Endodermal cell (in vitro differentiated cells): ENCODE measurements at regions not wholly inside any gene's neighbourhood (a gene's known extent, or its start where the extent isn't known, plus 50 kb on each side); places are given as distances from the start of the nearest gene placed in this dataset.

Experiments used
- DNase-seq: peaks from one replicate; pipeline ENCODE4 v3.0.0-alpha.2; 2017
- H3K27ac ChIP-seq: 2 replicates; pipeline ENCODE4 v1.5.1; 2013; ENCODE audit warnings: mild to moderate bottlenecking, low read depth, low read length, moderate library complexity
- H3K27me3 ChIP-seq: 2 replicates; pipeline ENCODE4 v1.6.1; 2013; ENCODE audit warnings: mild to moderate bottlenecking, low read length, moderate library complexity; ENCODE audit not compliant: insufficient read depth, control insufficient read depth, poor library complexity, severe bottlenecking
- H3K36me3 ChIP-seq: 2 replicates; pipeline ENCODE4 v1.7.0; 2013; ENCODE audit warnings: mild to moderate bottlenecking, low read length, moderate library complexity; ENCODE audit not compliant: control insufficient read depth, insufficient read depth
- H3K4me1 ChIP-seq: one replicate; pipeline ENCODE4 v1.7.0; 2013; ENCODE audit warnings: low read length; ENCODE audit not compliant: control insufficient read depth, insufficient read depth
- H3K4me3 ChIP-seq: 2 replicates; pipeline ENCODE4 v1.5.1; 2013; ENCODE audit warnings: mild to moderate bottlenecking, low read length, moderate library complexity
- H3K9ac ChIP-seq: 2 replicates; pipeline ENCODE4 v1.6.1; 2013; ENCODE audit warnings: mild to moderate bottlenecking, low read length, moderate library complexity; ENCODE audit not compliant: poor library complexity, severe bottlenecking; ENCODE audit errors: extremely low read depth
- H3K9me3 ChIP-seq: 2 replicates; pipeline ENCODE4 v1.6.1; 2013; ENCODE audit warnings: mild to moderate bottlenecking, low read length, moderate library complexity; ENCODE audit not compliant: control insufficient read depth
- H3K27ac Mint-ChIP-seq: 2 replicates; pipeline ENCODE4 v1.8.0; 2020; ENCODE audit warnings: mixed read lengths
- H3K27me3 Mint-ChIP-seq: 2 replicates; pipeline ENCODE4 v1.8.0; 2021; ENCODE audit warnings: mild to moderate bottlenecking, mixed read lengths; ENCODE audit not compliant: insufficient read depth
- H3K36me3 Mint-ChIP-seq: 2 replicates; pipeline ENCODE4 v1.8.0; 2020; ENCODE audit warnings: low read depth, mixed read lengths
- H3K4me1 Mint-ChIP-seq: 2 replicates; pipeline ENCODE4 v1.8.0; 2020; ENCODE audit warnings: mixed read lengths
- H3K4me3 Mint-ChIP-seq: 2 replicates; pipeline ENCODE4 v1.8.0; 2020; ENCODE audit warnings: mild to moderate bottlenecking, moderate library complexity, mixed read lengths
- H3K9me3 Mint-ChIP-seq: 2 replicates; pipeline ENCODE4 v1.8.0; 2020; ENCODE audit warnings: mild to moderate bottlenecking, mixed read lengths
- CTCF ChIP-seq: fragments of 200-600 bp; sonication (generic); conservative IDR thresholded peaks from 2 replicates; pipeline ENCODE4 v1.5.0; 2021; ENCODE audit warnings: antibody characterized with exemption, mild to moderate bottlenecking
- WGBS, 2 experiments: methylation state at CpG; one replicate each; pipeline versions ENCODE4 v1.1.5 to v1.1.7; 2013; ENCODE audit warnings: missing lambda C conversion rate in 2 of 2, mixed read lengths in 1 of 2; ENCODE audit not compliant: insufficient coverage in 1 of 2, insufficient read length in 1 of 2; 5-methylcytosine and 5-hydroxymethylcytosine counted together

DNA sequence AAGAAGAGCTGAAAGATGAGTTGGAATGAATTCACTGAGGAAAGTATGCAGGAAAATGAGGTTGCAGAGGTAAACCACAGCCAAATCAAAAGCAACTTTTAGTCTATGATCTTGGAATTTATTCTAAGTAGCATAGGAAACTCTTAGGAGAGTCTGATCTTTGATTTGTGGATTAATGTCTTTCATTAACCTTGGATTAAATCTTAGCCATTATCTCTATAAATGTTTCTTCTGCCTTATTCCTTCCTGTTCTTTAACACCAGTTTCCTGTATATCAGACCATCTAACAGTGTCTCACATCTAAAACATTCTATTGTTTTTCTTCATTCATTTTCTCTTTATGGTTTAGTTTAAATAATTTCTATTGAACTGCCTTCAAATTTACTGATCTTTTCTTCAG lies 187.2 kb upstream of the ANKRD55 start:
- Histone ChIP-seq H3K9me3 (peaks cover 22% of the 10 kb centered on the region), H3K4me3 (no peak overlapping the region), H3K27me3 (no peaks in the 10 kb centered on the region), H3K9ac (no peak overlapping the region), H3K4me1 (no peaks in the 10 kb centered on the region), H3K36me3 (no peaks in the 10 kb centered on the region), H3K27ac (no peak overlapping the region)
- Mint-ChIP-seq H3K27me3 (no peaks in the 10 kb centered on the region), H3K4me3 (no peak overlapping the region), H3K27ac (no peak overlapping the region), H3K4me1 (no peaks in the 10 kb centered on the region), H3K9me3 (peaks cover 6% of the 10 kb centered on the region), H3K36me3 (no peaks in the 10 kb centered on the region)
- no peak for TF ChIP-seq CTCF
- DNase-seq: no peak

DNA sequence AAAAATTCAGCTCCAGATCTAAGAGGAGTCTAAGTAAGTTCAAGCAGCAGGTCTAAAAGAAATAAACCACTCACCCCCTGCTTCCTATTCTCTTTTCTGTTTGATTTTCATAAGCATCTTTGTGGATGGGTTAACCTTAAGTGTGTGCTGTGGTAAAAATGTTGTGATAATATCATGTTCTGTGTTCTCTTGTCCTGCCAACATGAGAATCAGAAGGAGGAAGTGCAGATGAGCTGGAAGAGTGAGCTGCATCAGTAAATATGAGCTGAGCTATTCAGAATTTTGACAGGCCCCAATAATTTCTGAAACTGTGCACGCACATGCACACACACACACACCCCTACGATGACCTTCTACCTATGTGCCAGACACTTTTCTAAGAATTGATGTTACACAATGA lies 186.5 kb upstream of the ANKRD55 start:
- WGBS, 2 experiments: 90% methylated on average over 2 of the region's 2 CpGs; no CpG with 5 or more reads in 1 of the 2 experiments
- TF ChIP-seq CTCF: no peak
- Mint-ChIP-seq H3K9me3 (peaks cover 6% of the 10 kb centered on the region), H3K4me1 (no peaks in the 10 kb centered on the region), H3K27me3 (no peaks in the 10 kb centered on the region), H3K27ac (no peak overlapping the region), H3K4me3 (no peak overlapping the region), H3K36me3 (no peaks in the 10 kb centered on the region)
- H3K36me3 ChIP-seq: no peaks in the 10 kb centered on the region
- H3K27ac ChIP-seq: no peak overlapping the region
- H3K9ac ChIP-seq: no peak overlapping the region
- no peaks in the 10 kb centered on the region for H3K4me1 ChIP-seq
- H3K9me3 ChIP-seq: peaks cover 22% of the 10 kb centered on the region
- no peak for DNase-seq
- H3K4me3 ChIP-seq: no peak overlapping the region
- no peaks in the 10 kb centered on the region for H3K27me3 ChIP-seq

GRCh38 chr5:56415356-56415765 lies 182.2 kb upstream of the ANKRD55 start:
- Mint-ChIP-seq H3K4me1 (peaks cover 10% of the 10 kb centered on the region), H3K4me3 (no peak overlapping the region), H3K27ac (no peak overlapping the region), H3K36me3 (no peaks in the 10 kb centered on the region), H3K27me3 (no peaks in the 10 kb centered on the region), H3K9me3 (peaks cover 2% of the 10 kb centered on the region)
- no peak for TF ChIP-seq CTCF
- Histone ChIP-seq H3K4me3 (no peak overlapping the region), H3K9me3 (peaks cover 15% of the 10 kb centered on the region), H3K36me3 (no peaks in the 10 kb centered on the region), H3K9ac (no peak overlapping the region), H3K27me3 (no peaks in the 10 kb centered on the region), H3K4me1 (no peaks in the 10 kb centered on the region), H3K27ac (no peak overlapping the region)
- no peak for DNase-seq
- 89% methylated on average over 3 of the region's 3 CpGs; no CpG with 5 or more reads in 1 of the 2 experiments for WGBS, 2 experiments
